SU-DHL-6 (cell line): ENCODE measurements at regions not wholly inside any gene's neighbourhood (a gene's known extent, or its start where the extent isn't known, plus 50 kb on each side); places are given as distances from the start of the nearest gene placed in this dataset.

Source experiments
- H2AFZ ChIP-seq: fragments of 200-600 bp; sonication (generic); 2 replicates; pipeline ENCODE4 v1.6.1; 2014; ENCODE audit warnings: low read depth, mild to moderate bottlenecking, moderate library complexity, mixed read lengths, antibody characterized with exemption, low read length; ENCODE audit not compliant: severe bottlenecking
- H3F3A ChIP-seq: fragments of 200-600 bp; shearing (Covaris generic); 2 replicates; pipeline ENCODE4 v1.6.0; 2016; ENCODE audit warnings: antibody characterized with exemption, mild to moderate bottlenecking; ENCODE audit not compliant: insufficient read depth
- H3K27ac ChIP-seq: fragments of 200-600 bp; sonication (generic); 2 replicates; pipeline ENCODE4 v1.5.1; 2016; ENCODE audit warnings: low read depth, mild to moderate bottlenecking, low read length, moderate library complexity, mixed read lengths
- H3K27me3 ChIP-seq: fragments of 200-600 bp; sonication (generic), shearing (Covaris generic); 2 replicates; pipeline ENCODE4 v1.6.0; 2014; ENCODE audit warnings: mild to moderate bottlenecking, low read length
- H3K36me3 ChIP-seq: fragments of 200-600 bp; sonication (generic); 2 replicates; pipeline ENCODE4 v1.6.1; 2014; ENCODE audit warnings: mild to moderate bottlenecking, low read length, mixed read lengths
- H3K4me2 ChIP-seq: fragments of 300-600, 200-600 bp; shearing (Covaris generic), sonication (generic); 2 replicates; pipeline ENCODE4 v1.6.0; 2014; ENCODE audit warnings: low read length, low read depth, mild to moderate bottlenecking; ENCODE audit not compliant: poor library complexity, severe bottlenecking
- H3K4me3 ChIP-seq: fragments of 200-600 bp; sonication (generic); 2 replicates; pipeline ENCODE4 v1.5.1; 2014; ENCODE audit warnings: antibody characterized with exemption, low read length, mild to moderate bottlenecking, mixed read lengths; ENCODE audit not compliant: insufficient read depth, poor library complexity, severe bottlenecking
- H3K79me2 ChIP-seq: fragments of 200-600 bp; sonication (generic); 2 replicates; pipeline ENCODE4 v1.6.1; 2014; ENCODE audit warnings: mild to moderate bottlenecking, low read length, moderate library complexity; ENCODE audit not compliant: insufficient read depth
- H3K9ac ChIP-seq: fragments of 200-600 bp; sonication (generic); 2 replicates; pipeline ENCODE4 v1.7.0; 2014; ENCODE audit warnings: mild to moderate bottlenecking, low read length
- H3K9me2 ChIP-seq: fragments of 200-600 bp; sonication (generic); replicated peaks from 2 replicates; pipeline ENCODE4 v1.6.1; 2014; ENCODE audit warnings: low read length; ENCODE audit not compliant: insufficient read depth
- H3K9me3 ChIP-seq: fragments of 200-600 bp; sonication (generic); 2 replicates; pipeline ENCODE4 v1.6.1; 2014; ENCODE audit warnings: low read length, mixed read lengths; ENCODE audit not compliant: insufficient read depth
- H4K20me1 ChIP-seq: fragments of 200-600 bp; sonication (generic); 2 replicates; pipeline ENCODE4 v1.6.1; 2014; ENCODE audit warnings: low read depth, mild to moderate bottlenecking, antibody characterized with exemption, low read length, moderate library complexity, mixed read lengths
- CTCF ChIP-seq: fragments of 200-600 bp; sonication (generic); IDR thresholded peaks from one replicate; pipeline ENCODE4 v1.5.1; 2017; ENCODE audit warnings: antibody characterized with exemption, mild to moderate bottlenecking, low read length, moderate library complexity; ENCODE audit not compliant: insufficient read depth, poor library complexity, severe bottlenecking
- EZH2phosphoT487 ChIP-seq: fragments of 200-600 bp; sonication (generic), shearing (Covaris generic); conservative IDR thresholded peaks from 2 replicates; pipeline ENCODE4 v1.6.1; 2018; ENCODE audit warnings: mild to moderate bottlenecking, antibody characterized with exemption, low read length, moderate library complexity, mixed read lengths

GRCh38 chr1:5564578-5565257 is 427.5 kb downstream of the NPHP4 start:
- H3F3A ChIP-seq: no peaks in the 10 kb centered on the region
- no peak overlapping the region for H3K4me2 ChIP-seq
- TF ChIP-seq EZH2phosphoT487 (no peak), CTCF (no peak)
- no peak overlapping the region for H3K9ac ChIP-seq
- H3K9me2 ChIP-seq: no peaks in the 10 kb centered on the region
- no peaks in the 10 kb centered on the region for H4K20me1 ChIP-seq
- H3K9me3 ChIP-seq: no peaks in the 10 kb centered on the region
- H3K27ac ChIP-seq: no peak overlapping the region
- H3K36me3 ChIP-seq: no peaks in the 10 kb centered on the region
- no peaks in the 10 kb centered on the region for H3K27me3 ChIP-seq
- H3K79me2 ChIP-seq: no peaks in the 10 kb centered on the region
- H2AFZ ChIP-seq: no peak overlapping the region
- H3K4me3 ChIP-seq: no peak overlapping the region

GRCh38 chr1:5563861-5564577 is 428.2 kb downstream of the NPHP4 start:
- Histone ChIP-seq H3K9me3 (no peaks in the 10 kb centered on the region), H2AFZ (no peak overlapping the region)
- no peak for TF ChIP-seq CTCF
- TF ChIP-seq EZH2phosphoT487: no peak

GRCh38 chr1:5562769-5563168 is 429.5 kb downstream of the NPHP4 start:
- no peaks in the 10 kb centered on the region for H3F3A ChIP-seq
- no peaks in the 10 kb centered on the region for H3K27me3 ChIP-seq
- H3K9me2 ChIP-seq: no peaks in the 10 kb centered on the region
- no peak overlapping the region for H3K4me3 ChIP-seq
- no peak overlapping the region for H2AFZ ChIP-seq
- no peaks in the 10 kb centered on the region for H3K79me2 ChIP-seq
- H3K27ac ChIP-seq: no peak overlapping the region
- H3K9ac ChIP-seq: no peak overlapping the region
- no peaks in the 10 kb centered on the region for H3K36me3 ChIP-seq
- H4K20me1 ChIP-seq: no peaks in the 10 kb centered on the region
- H3K9me3 ChIP-seq: no peaks in the 10 kb centered on the region
- H3K4me2 ChIP-seq: no peak overlapping the region
- TF ChIP-seq CTCF (no peak), EZH2phosphoT487 (no peak)

More at GRCh38 chr1:5563861-5564577, 428.2 kb downstream of the NPHP4 start:
- no peaks in the 10 kb centered on the region for H3F3A ChIP-seq
- H3K4me2 ChIP-seq: no peak overlapping the region
- no peaks in the 10 kb centered on the region for H3K9me2 ChIP-seq
- H3K27ac ChIP-seq: no peak overlapping the region
- no peak overlapping the region for H3K9ac ChIP-seq
- no peaks in the 10 kb centered on the region for H3K27me3 ChIP-seq
- H3K36me3 ChIP-seq: no peaks in the 10 kb centered on the region
- no peak overlapping the region for H3K4me3 ChIP-seq
- H3K79me2 ChIP-seq: no peaks in the 10 kb centered on the region
- H4K20me1 ChIP-seq: no peaks in the 10 kb centered on the region
